A673 (cell line): ENCODE measurements at regions not wholly inside any gene's neighbourhood (a gene's known extent, or its start where the extent isn't known, plus 50 kb on each side); places are given as distances from the start of the nearest gene placed in this dataset.

ENCODE experiments used
- CTCF ChIP-seq: fragments of 300-800, 200-600 bp; sonication (generic); conservative IDR thresholded peaks from 2 replicates; pipeline ENCODE4 v1.5.1; 2017; ENCODE audit warnings: low read depth, mild to moderate bottlenecking, antibody characterized with exemption, low read length, moderate library complexity, mixed read lengths
- EZH2 ChIP-seq: fragments of 200-600 bp; sonication (generic); IDR thresholded peaks from 2 replicates; pipeline ENCODE4 v1.6.1; 2017; ENCODE audit warnings: borderline replicate concordance, low read depth, mild to moderate bottlenecking, mixed read lengths, antibody characterized with exemption, low read length; ENCODE audit not compliant: poor library complexity, severe bottlenecking

DNA sequence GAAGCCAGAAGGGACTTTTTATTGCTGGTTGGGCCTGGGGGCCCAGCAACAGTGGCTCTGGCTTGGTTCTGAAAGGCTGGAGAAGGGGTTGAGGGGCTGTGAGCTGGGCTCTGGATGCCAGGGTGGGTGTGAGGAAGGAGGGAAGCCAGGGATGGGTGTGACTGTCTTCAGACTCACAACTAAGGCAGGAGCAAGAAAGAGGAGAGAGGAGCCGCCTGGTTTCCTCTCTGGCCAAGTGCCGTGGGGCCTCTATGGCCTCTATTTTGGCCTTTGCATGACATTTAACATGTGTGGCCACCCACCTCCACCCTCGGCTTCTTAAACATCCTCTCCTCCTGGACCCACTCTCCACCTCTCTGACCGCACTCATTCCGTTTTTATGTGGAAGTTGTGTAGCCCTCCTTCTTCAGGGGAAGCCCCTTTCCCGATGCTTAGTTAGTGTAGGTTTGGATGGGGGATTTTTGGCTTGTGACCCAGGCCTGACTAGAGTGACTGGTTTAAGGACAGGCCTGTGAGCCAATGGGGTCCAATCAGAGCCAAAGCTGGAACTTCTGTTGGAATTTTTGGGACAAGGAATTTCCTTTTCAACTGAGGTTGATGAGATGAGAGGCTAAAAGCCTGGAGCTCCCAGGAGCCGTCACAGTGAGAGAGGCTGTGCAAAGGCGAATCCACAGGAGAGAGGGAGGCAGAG is 517.8 kb downstream of the CCDC171 start:
- TF ChIP-seq CTCF: no peak
- TF ChIP-seq EZH2: no peak
